Ishikawa (cell line): ENCODE measurements at regions not wholly inside any gene's neighbourhood (a gene's known extent, or its start where the extent isn't known, plus 50 kb on each side); places are given as distances from the start of the nearest gene placed in this dataset.

Experiments
- CEBPB ChIP-seq: IDR thresholded peaks from 2 replicates; pipeline ENCODE4 v1.6.1; 2012
- CREB1 ChIP-seq: IDR thresholded peaks from 2 replicates; pipeline ENCODE4 v1.6.1; 2012; ENCODE audit warnings: low read depth
- EP300 ChIP-seq: IDR thresholded peaks from 2 replicates; pipeline ENCODE4 v1.6.1; 2012; ENCODE audit warnings: borderline replicate concordance
- FOXM1 ChIP-seq: IDR thresholded peaks from 2 replicates; pipeline ENCODE4 v1.6.1; 2012; ENCODE audit warnings: low read depth, borderline replicate concordance
- MAX ChIP-seq: IDR thresholded peaks from 2 replicates; pipeline ENCODE4 v1.6.1; 2012
- RAD21 ChIP-seq: IDR thresholded peaks from 2 replicates; pipeline ENCODE4 v1.6.1; 2012; ENCODE audit warnings: low read depth
- REST ChIP-seq: IDR thresholded peaks from 2 replicates; pipeline ENCODE4 v1.6.1; 2012; ENCODE audit warnings: low read depth, mild to moderate bottlenecking
- TCF12 ChIP-seq: IDR thresholded peaks from 2 replicates; pipeline ENCODE4 v1.6.1; 2012; ENCODE audit warnings: low read depth
- USF1 ChIP-seq: IDR thresholded peaks from 2 replicates; pipeline ENCODE4 v1.6.1; 2012
- YY1 ChIP-seq: IDR thresholded peaks from 2 replicates; pipeline ENCODE4 v1.6.1; 2012; ENCODE audit warnings: low read depth

- TF ChIP-seq EP300 = no peak
- TF ChIP-seq USF1 = no peak
- no peak for TF ChIP-seq FOXM1
- TF ChIP-seq CEBPB = no peak
- no peak for TF ChIP-seq TCF12
- no peak for TF ChIP-seq RAD21
- TF ChIP-seq REST = no peak
- no peak for TF ChIP-seq CREB1
- no peak for TF ChIP-seq MAX
- TF ChIP-seq YY1 = no peak
Observed at GRCh38 chr6:40910260-40910893, 128.6 kb downstream of the UNC5CL start.
